Fibroblast of the aortic adventitia (primary cell): ENCODE measurements at regions not wholly inside any gene's neighbourhood (a gene's known extent, or its start where the extent isn't known, plus 50 kb on each side); places are given as distances from the start of the nearest gene placed in this dataset.

ENCODE experiments used
- DNase-seq: peaks from one replicate; pipeline ENCODE4 v3.0.0-alpha.2; 2010; ENCODE audit warnings: low read depth
- H3K4me3 ChIP-seq: 2 replicates; pipeline ENCODE4 v1.5.1; 2011; ENCODE audit warnings: low read depth, mild to moderate bottlenecking, control low read depth, low read length, moderate library complexity
- CTCF ChIP-seq: IDR thresholded peaks from 2 replicates; pipeline ENCODE4 v1.5.1; 2011; ENCODE audit warnings: mild to moderate bottlenecking, low read length, control low read depth, inconsistent platforms; ENCODE audit not compliant: insufficient read depth

GRCh38 chr13:103515410-103515809 lies 449.2 kb upstream of the SLC10A2 start:
- H3K4me3 ChIP-seq: no peak overlapping the region
- DNase-seq: no peak
- TF ChIP-seq CTCF: no peak

- DNase-seq: no peak
- TF ChIP-seq CTCF: no peak
- H3K4me3 ChIP-seq: no peak overlapping the region
These were observed 448.4 kb upstream of the SLC10A2 start for GRCh38 chr13:103514619-103515018.

DNA sequence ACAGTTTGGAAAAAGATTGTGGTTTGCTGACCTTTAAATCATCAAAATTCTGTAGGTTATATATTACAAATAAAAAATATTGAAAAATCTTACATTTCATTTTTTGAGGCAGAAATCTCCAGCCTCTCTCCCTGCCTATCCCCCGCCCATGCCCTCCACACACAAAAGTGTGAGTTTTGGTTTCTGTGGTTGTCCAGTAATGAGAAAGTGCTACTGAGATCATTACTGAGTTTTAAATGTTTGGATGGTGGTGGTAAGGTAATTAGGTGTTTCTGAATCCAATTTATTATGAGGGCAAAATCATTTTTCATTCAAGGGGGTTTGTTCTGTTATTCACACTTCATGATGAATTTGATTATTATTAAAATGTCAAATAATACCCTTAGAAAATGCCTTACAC lies 448.0 kb upstream of the SLC10A2 start:
- DNase-seq: no peak
- TF ChIP-seq CTCF: no peak
- no peak overlapping the region for H3K4me3 ChIP-seq

DNA sequence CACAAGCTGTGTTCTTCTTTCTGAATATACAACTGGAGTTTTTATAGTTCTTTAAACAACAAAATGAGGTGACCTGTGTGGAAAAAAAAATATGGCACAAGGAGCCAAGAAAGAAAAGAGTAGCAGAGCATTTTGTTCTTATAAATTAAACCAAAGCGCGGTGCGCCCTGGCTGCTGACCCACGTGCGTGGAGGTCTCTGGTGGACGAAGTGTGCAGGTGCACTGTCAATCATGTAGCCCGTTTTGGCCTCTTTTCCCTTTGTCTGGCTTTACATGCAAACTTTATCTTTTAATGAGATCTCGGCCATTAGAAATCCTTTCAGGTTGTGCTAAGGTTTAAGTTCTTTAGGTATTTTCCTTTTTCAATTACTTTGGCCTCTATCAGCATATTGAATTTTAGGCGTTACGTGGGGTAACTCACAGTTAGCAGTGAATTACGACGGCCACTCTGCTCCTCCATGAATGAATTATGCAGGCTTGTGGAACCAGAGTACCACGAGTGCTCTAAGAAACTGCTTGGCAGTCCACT lies 443.9 kb upstream of the SLC10A2 start:
- TF ChIP-seq CTCF: no peak
- no peak for DNase-seq
- no peak overlapping the region for H3K4me3 ChIP-seq

- DNase-seq: no peak
- no peak for TF ChIP-seq CTCF
- no peak overlapping the region for H3K4me3 ChIP-seq
These were observed 431.2 kb upstream of the SLC10A2 start for GRCh38 chr13:103497404-103497803.

- no peak overlapping the region for H3K4me3 ChIP-seq
- no peak for DNase-seq
- no peak for TF ChIP-seq CTCF
These were observed 421.6 kb upstream of the SLC10A2 start for GRCh38 chr13:103487841-103488240.

DNA sequence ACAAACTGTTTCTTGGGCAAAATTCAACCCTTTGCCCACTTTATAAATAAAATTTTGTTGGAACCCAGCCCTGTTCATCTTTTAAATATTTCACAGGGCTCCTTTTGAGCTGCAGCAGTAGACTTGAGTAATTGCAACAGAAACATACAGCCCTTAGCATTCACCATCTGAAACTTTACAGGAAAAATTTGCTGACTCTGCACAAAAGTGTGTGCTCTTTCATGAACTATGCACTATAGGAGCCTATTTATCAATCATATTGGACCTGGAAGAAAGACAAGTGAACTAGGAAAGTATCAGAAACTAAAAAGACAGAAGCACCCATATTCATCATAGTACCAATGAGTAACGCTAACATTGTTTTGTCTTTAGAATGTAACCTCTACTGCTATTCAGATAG lies 406.9 kb upstream of the SLC10A2 start:
- no peak overlapping the region for H3K4me3 ChIP-seq
- no peak for TF ChIP-seq CTCF
- no peak for DNase-seq
